ENCODE measurements at regions not wholly inside any gene's neighbourhood (a gene's known extent, or its start where the extent isn't known, plus 50 kb on each side); places are given as distances from the start of the nearest gene placed in this dataset.

- DNase-seq (peak in 1 of 4 donors; percentile 26), ATAC-seq (no peak)
- 79 to 81% methylated on average over 13 to 18 of the region's 18 CpGs for WGBS, 2 donors
Measured at GRCh38 chr2:128623776-128624761, 305.4 kb upstream of the HS6ST1 start.

GRCh38 chr2:128624956-128625355 lies 306.3 kb upstream of the HS6ST1 start:
- WGBS, 2 donors = 96% methylated on average over 4 to 6 of the region's 6 CpGs
- Histone ChIP-seq H3K27me3 (no peaks in the 10 kb centered on the region), H3K9me3 (no peaks in the 10 kb centered on the region), H3K27ac (no peak overlapping the region), H3K36me3 (replicated peaks in 1 of 2; ENCODE audit: insufficient read depth in 1 of 2, low read depth in 2 of 2) (no peaks in the 10 kb centered on the region), H3K4me3 (no peak overlapping the region), H3K4me1 (no peaks in the 10 kb centered on the region)
- no peak for DNase-seq
- TF ChIP-seq POLR2A (IDR thresholded peaks at IDR 0.05) = no peak
- no peak for TF ChIP-seq CTCF (IDR thresholded peaks at IDR 0.05)
- ATAC-seq = no peak
- intact Hi-C loops (cut with DNase I) = no loop called here

More at GRCh38 chr2:128623776-128624761, 305.4 kb upstream of the HS6ST1 start:
- H3K4me3 ChIP-seq = no peak overlapping the region
- H3K27ac ChIP-seq = no peak overlapping the region
- TF ChIP-seq CTCF (IDR thresholded peaks at IDR 0.05) (no peak), POLR2A (IDR thresholded peaks at IDR 0.05) (no peak)
- no peaks in the 10 kb centered on the region for H3K36me3 ChIP-seq (replicated peaks in 1 of 2; ENCODE audit: insufficient read depth in 1 of 2, low read depth in 2 of 2)
- intact Hi-C loops (cut with DNase I) = no loop called here
- no peaks in the 10 kb centered on the region for H3K4me1 ChIP-seq
- H3K9me3 ChIP-seq = no peaks in the 10 kb centered on the region
- H3K27me3 ChIP-seq = no peaks in the 10 kb centered on the region

- Histone ChIP-seq H3K27ac (no peak overlapping the region), H3K9me3 (no peaks in the 10 kb centered on the region), H3K36me3 (replicated peaks in 1 of 2; ENCODE audit: insufficient read depth in 1 of 2, low read depth in 2 of 2) (no peaks in the 10 kb centered on the region), H3K4me3 (no peak overlapping the region), H3K27me3 (no peaks in the 10 kb centered on the region), H3K4me1 (no peaks in the 10 kb centered on the region)
- ATAC-seq (no peak), DNase-seq (no peak)
- TF ChIP-seq POLR2A (IDR thresholded peaks at IDR 0.05) (no peak), CTCF (IDR thresholded peaks at IDR 0.05) (no peak)
- intact Hi-C loops (cut with DNase I) = no loop called here
- 83 to 89% methylated on average over 7 to 8 of the region's 8 CpGs for WGBS, 2 donors
Measured at GRCh38 chr2:128625421-128625820, 306.8 kb upstream of the HS6ST1 start.

GRCh38 chr2:128625963-128626759 lies 307.5 kb upstream of the HS6ST1 start:
- no peak overlapping the region for H3K4me3 ChIP-seq
- TF ChIP-seq CTCF (IDR thresholded peaks at IDR 0.05) (no peak), POLR2A (IDR thresholded peaks at IDR 0.05) (no peak)
- H3K4me1 ChIP-seq = no peaks in the 10 kb centered on the region
- H3K36me3 ChIP-seq (replicated peaks in 1 of 2; ENCODE audit: insufficient read depth in 1 of 2, low read depth in 2 of 2) = no peaks in the 10 kb centered on the region
- intact Hi-C loops (cut with DNase I) = no loop called here
- DNase-seq (no peak), ATAC-seq (no peak)
- H3K27me3 ChIP-seq = no peaks in the 10 kb centered on the region
- WGBS, 2 donors = 79 to 84% methylated on average over 12 of the region's 12 CpGs
- H3K27ac ChIP-seq = no peak overlapping the region
- H3K9me3 ChIP-seq = no peaks in the 10 kb centered on the region
